HG03060 (cell line): ENCODE measurements at regions not wholly inside any gene's neighbourhood (a gene's known extent, or its start where the extent isn't known, plus 50 kb on each side); places are given as distances from the start of the nearest gene placed in this dataset.

Experiments
- ATAC-seq: cut with Tn5 transposase; IDR thresholded peaks from one replicate; pipeline ENCODE4 v1.9.1; 2021; ENCODE audit warnings: low read depth, moderate number of reproducible peaks; ENCODE audit not compliant: unreplicated experiment

- no peak for ATAC-seq
Observed at GRCh38 chr18:27239669-27240068, 54.6 kb upstream of the CHST9 start.

- ATAC-seq: no peak
Observed at GRCh38 chr18:27235218-27235870, 50.2 kb upstream of the CHST9 start.
